ENCODE measurements at regions not wholly inside any gene's neighbourhood (a gene's known extent, or its start where the extent isn't known, plus 50 kb on each side); places are given as distances from the start of the nearest gene placed in this dataset.

GRCh38 chr6:41996997-41997396, 53.3 kb upstream of the TAF8 start:
- no peak overlapping the region for H3K4me3 ChIP-seq
- WGBS, 10 experiments: 17 to 60% (median 27%) methylated on average over 1 to 2 of the region's 2 CpGs; no CpG with 5 or more reads in 6 of the 10 experiments
- peak in 2 of 8 experiments; percentile 45 to 52 for ATAC-seq (replicated peaks in 6 of 8)
- in situ Hi-C loops (cut with MboI; ENCODE audit: low pct_unique_long_range_greater_than_20kb in 2 of 9, low sequenced_read_pairs in 9 of 9, unreplicated experiment in 9 of 9): no loop called here
- H3K27ac ChIP-seq: no peak overlapping the region
- H3K4me1 ChIP-seq (replicated peaks in 1 of 2): no peaks in the 10 kb centered on the region

- Histone ChIP-seq H3K4me1 (replicated peaks in 1 of 2) (no peaks in the 10 kb centered on the region), H3K4me3 (no peak overlapping the region), H3K27ac (no peak overlapping the region)
- WGBS, 10 experiments: 0 to 92% (median 82%) methylated on average over 1 to 2 of the region's 2 CpGs; no CpG with 5 or more reads in 4 of the 10 experiments
- in situ Hi-C loops (cut with MboI; ENCODE audit: low pct_unique_long_range_greater_than_20kb in 2 of 9, low sequenced_read_pairs in 9 of 9, unreplicated experiment in 9 of 9): no loop called here
- no peak for ATAC-seq (replicated peaks in 6 of 8)
Observed at GRCh38 chr6:41997456-41997855, 52.9 kb upstream of the TAF8 start.

Data from motor neuron (in vitro differentiated cells).